SK-N-SH treated with all-trans-retinoic acid at 6 μM for 48 hours (cell line): ENCODE measurements at regions not wholly inside any gene's neighbourhood (a gene's known extent, or its start where the extent isn't known, plus 50 kb on each side); places are given as distances from the start of the nearest gene placed in this dataset.

Experiments
- BACH2 ChIP-seq: fragments of 250-450 bp; sonication (Bioruptor Pico); IDR thresholded peaks from 2 replicates; pipeline ENCODE4 v1.9.0; 2021; ENCODE audit warnings: mild to moderate bottlenecking, borderline replicate concordance
- RARB ChIP-seq: fragments of 250-450 bp; sonication (Bioruptor Pico); IDR thresholded peaks from 2 replicates; pipeline ENCODE4 v1.8.0; 2021; ENCODE audit warnings: mild to moderate bottlenecking, moderate library complexity
- ZFP3 ChIP-seq: fragments of 250-450 bp; sonication (Bioruptor Pico); IDR thresholded peaks from 2 replicates; pipeline ENCODE4 v1.5.0; 2020; ENCODE audit warnings: mild to moderate bottlenecking, moderate library complexity
- ZFP30 ChIP-seq: fragments of 450-650 bp; formaldehyde crosslinking; IDR thresholded peaks from 2 replicates; pipeline ENCODE4 v1.5.0; 2022; ENCODE audit warnings: mild to moderate bottlenecking, moderate library complexity
- TF ChIP-seq, protein P1 (sequence below): fragments of 250-450 bp; sonication (Bioruptor Pico); IDR thresholded peaks from 2 replicates; pipeline ENCODE4 v1.8.0; 2021; ENCODE audit warnings: low read depth, mild to moderate bottlenecking, moderate library complexity, borderline replicate concordance
- TF ChIP-seq, protein P2 (sequence below): fragments of 250-450 bp; sonication (Bioruptor Pico); IDR thresholded peaks from 2 replicates; pipeline ENCODE4 v1.5.0; 2020; ENCODE audit warnings: mild to moderate bottlenecking, moderate library complexity
- TF ChIP-seq, protein P3 (sequence below): fragments of 250-450 bp; sonication (Bioruptor Pico); IDR thresholded peaks from 2 replicates; pipeline ENCODE4 v1.5.1; 2020; ENCODE audit warnings: low read depth, mild to moderate bottlenecking, moderate library complexity

DNA sequence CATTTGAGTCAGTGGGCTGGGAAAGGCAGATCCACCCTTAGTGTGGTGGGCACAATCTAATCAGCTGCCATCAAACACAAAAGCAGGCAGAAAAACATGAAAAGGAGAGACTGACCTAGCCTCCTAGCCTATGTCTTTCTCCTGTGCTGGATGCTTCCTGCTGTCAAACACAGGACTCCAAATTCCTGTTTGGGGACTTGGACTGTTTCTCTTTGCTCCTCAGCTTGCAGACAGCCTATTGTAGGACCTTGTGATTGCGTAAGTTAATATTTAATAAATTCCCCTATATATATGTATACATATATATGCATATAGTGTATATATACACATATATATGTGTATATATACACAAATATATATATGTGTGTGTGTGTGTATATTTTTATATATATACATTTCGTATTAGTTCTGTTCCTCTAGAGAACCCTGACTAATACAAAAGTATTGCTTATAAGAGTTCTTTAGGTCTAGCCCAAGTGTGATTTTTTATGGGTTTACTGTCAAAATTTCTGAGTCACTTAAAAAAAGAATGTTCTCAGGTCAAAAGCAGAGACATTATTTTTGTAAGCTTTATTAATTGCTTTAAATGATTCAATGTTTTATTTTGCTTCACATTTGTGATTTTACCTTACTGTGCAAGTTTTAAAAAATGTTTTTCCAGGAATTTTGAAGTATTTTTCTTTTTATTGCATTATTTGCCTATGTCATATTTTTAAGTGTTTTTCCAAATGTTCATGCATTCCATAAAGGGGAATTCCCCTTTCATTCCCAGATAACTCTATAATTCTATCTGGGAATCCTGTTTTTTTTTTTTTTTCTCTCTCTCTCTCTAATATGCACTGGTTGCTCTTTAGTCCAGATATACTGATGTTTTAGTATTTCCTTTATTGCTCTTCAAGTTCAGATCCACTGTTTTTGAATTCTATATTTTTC lies 92.1 kb upstream of the ADAMTS5 start:
- TF ChIP-seq BACH2 (no peak), RARB (CRISPR knock-in tag) (no peak), ZFP30 (CRISPR knock-in tag) (no peak), ZFP3 (CRISPR knock-in tag) (no peak)
- TF ChIP-seq, protein P1, sequence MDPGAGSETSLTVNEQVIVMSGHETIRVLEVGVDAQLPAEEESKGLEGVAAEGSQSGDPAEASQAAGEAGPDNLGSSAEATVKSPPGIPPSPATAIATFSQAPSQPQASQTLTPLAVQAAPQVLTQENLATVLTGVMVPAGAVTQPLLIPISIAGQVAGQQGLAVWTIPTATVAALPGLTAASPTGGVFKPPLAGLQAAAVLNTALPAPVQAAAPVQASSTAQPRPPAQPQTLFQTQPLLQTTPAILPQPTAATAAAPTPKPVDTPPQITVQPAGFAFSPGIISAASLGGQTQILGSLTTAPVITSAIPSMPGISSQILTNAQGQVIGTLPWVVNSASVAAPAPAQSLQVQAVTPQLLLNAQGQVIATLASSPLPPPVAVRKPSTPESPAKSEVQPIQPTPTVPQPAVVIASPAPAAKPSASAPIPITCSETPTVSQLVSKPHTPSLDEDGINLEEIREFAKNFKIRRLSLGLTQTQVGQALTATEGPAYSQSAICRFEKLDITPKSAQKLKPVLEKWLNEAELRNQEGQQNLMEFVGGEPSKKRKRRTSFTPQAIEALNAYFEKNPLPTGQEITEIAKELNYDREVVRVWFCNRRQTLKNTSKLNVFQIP (CRISPR knock-in tag): no peak
- TF ChIP-seq, protein P2, sequence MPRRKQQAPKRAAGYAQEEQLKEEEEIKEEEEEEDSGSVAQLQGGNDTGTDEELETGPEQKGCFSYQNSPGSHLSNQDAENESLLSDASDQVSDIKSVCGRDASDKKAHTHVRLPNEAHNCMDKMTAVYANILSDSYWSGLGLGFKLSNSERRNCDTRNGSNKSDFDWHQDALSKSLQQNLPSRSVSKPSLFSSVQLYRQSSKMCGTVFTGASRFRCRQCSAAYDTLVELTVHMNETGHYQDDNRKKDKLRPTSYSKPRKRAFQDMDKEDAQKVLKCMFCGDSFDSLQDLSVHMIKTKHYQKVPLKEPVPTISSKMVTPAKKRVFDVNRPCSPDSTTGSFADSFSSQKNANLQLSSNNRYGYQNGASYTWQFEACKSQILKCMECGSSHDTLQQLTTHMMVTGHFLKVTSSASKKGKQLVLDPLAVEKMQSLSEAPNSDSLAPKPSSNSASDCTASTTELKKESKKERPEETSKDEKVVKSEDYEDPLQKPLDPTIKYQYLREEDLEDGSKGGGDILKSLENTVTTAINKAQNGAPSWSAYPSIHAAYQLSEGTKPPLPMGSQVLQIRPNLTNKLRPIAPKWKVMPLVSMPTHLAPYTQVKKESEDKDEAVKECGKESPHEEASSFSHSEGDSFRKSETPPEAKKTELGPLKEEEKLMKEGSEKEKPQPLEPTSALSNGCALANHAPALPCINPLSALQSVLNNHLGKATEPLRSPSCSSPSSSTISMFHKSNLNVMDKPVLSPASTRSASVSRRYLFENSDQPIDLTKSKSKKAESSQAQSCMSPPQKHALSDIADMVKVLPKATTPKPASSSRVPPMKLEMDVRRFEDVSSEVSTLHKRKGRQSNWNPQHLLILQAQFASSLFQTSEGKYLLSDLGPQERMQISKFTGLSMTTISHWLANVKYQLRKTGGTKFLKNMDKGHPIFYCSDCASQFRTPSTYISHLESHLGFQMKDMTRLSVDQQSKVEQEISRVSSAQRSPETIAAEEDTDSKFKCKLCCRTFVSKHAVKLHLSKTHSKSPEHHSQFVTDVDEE: no peak
- TF ChIP-seq, protein P3, sequence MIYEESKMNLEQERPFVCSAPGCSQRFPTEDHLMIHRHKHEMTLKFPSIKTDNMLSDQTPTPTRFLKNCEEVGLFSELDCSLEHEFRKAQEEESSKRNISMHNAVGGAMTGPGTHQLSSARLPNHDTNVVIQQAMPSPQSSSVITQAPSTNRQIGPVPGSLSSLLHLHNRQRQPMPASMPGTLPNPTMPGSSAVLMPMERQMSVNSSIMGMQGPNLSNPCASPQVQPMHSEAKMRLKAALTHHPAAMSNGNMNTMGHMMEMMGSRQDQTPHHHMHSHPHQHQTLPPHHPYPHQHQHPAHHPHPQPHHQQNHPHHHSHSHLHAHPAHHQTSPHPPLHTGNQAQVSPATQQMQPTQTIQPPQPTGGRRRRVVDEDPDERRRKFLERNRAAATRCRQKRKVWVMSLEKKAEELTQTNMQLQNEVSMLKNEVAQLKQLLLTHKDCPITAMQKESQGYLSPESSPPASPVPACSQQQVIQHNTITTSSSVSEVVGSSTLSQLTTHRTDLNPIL (CRISPR knock-in tag): no peak
